Mucosa of descending colon (tissue), 3 donors: ENCODE measurements at regions not wholly inside any gene's neighbourhood (a gene's known extent, or its start where the extent isn't known, plus 50 kb on each side); places are given as distances from the start of the nearest gene placed in this dataset.

ENCODE experiments used
- ATAC-seq: fragments of 200-7000 bp; cut with Tn5 transposase; one replicate; pipeline ENCODE4 v1.9.1; 2020; ENCODE audit warnings: mild to moderate bottlenecking, moderate library complexity
- DNase-seq, 3 donors: peaks; one replicate each; pipeline ENCODE4 v3.0.0-alpha.2; 2020
- H3K36me3 ChIP-seq: fragments of 200-600 bp; one replicate; pipeline ENCODE4 v1.8.0; 2021; ENCODE audit warnings: low read depth, mild to moderate bottlenecking
- H3K4me1 ChIP-seq: fragments of 200-600 bp; one replicate; pipeline ENCODE4 v1.8.0; 2021; ENCODE audit warnings: low read depth, mild to moderate bottlenecking
- H3K4me3 ChIP-seq: fragments of 200-600 bp; one replicate; pipeline ENCODE4 v1.8.0; 2021; ENCODE audit warnings: mild to moderate bottlenecking
- H3K9me3 ChIP-seq: fragments of 200-600 bp; one replicate; pipeline ENCODE4 v1.8.0; 2021; ENCODE audit warnings: mild to moderate bottlenecking
- intact Hi-C, 2 donors: fragments of 100-400 bp; cut with DNase I in 1 of 2; cut with micrococcal nuclease in 1 of 2; formaldehyde crosslinking; loops; one replicate each; pipeline versions ENCODE4 v1.11.0 to v1.11.1; 2022; cut with DNase I, micrococcal nuclease
- TF ChIP-seq, protein P1 (sequence below): fragments of 200-600 bp; IDR thresholded peaks from one replicate; pipeline ENCODE4 v1.8.0; 2022; ENCODE audit warnings: antibody characterized with exemption, mild to moderate bottlenecking
- donor health status: DM: no; HTN: no; CAD: no; lungs with moderate emphysema.
- donor health status: DM: no; HTN: no; CAD: no.
- donor health status: DM: no; HTN: yes; CAD: no.

DNA sequence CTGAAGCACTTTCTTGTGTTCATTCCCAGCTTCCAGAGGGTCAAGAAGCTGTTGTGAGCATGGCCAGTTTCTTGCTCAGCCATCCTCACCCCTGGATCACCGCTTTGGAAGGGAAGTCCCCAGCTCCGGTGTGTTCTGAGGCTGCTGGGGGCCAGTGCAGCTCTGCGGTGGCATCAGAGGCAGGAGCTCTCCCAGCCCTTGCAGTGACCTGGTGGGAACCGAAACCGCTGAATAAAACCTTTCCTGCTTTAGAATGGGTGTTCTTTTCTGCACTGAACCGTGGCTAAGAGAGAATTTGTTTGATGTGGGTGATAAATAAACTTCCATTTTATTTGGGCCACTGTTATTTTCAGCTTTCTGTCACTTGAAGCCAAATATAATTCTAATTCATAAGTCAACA, 450.9 kb upstream of the VSTM2A start:
- TF ChIP-seq, protein P1, sequence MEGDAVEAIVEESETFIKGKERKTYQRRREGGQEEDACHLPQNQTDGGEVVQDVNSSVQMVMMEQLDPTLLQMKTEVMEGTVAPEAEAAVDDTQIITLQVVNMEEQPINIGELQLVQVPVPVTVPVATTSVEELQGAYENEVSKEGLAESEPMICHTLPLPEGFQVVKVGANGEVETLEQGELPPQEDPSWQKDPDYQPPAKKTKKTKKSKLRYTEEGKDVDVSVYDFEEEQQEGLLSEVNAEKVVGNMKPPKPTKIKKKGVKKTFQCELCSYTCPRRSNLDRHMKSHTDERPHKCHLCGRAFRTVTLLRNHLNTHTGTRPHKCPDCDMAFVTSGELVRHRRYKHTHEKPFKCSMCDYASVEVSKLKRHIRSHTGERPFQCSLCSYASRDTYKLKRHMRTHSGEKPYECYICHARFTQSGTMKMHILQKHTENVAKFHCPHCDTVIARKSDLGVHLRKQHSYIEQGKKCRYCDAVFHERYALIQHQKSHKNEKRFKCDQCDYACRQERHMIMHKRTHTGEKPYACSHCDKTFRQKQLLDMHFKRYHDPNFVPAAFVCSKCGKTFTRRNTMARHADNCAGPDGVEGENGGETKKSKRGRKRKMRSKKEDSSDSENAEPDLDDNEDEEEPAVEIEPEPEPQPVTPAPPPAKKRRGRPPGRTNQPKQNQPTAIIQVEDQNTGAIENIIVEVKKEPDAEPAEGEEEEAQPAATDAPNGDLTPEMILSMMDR: no peak
- intact Hi-C loops: no loop called here
- H3K36me3 ChIP-seq: no peaks in the 10 kb centered on the region
- ATAC-seq (no peak), DNase-seq (no peak)
- H3K4me1 ChIP-seq: no peaks in the 10 kb centered on the region
- no peaks in the 10 kb centered on the region for H3K9me3 ChIP-seq
- H3K4me3 ChIP-seq: no peak overlapping the region

DNA sequence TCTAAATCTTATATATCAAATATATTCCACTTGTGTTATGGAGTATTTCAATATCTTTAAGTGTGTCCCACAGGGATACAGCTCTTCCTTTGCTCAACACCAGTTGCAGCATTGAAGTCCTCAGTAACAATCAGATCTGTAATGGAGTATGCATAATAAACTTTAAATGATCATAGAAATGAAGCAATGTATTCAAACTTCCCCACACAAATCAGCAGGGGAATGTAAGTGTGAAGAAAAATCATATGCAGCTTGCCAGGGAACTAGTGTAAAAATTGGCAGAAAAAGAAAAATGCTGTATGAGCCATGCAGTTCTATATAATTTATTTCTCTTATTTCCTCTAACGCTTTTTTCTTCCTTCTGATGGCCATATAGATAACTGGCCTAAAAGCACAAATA, 444.3 kb upstream of the VSTM2A start:
- TF ChIP-seq, protein P1: no peak
- Histone ChIP-seq H3K9me3 (no peaks in the 10 kb centered on the region), H3K4me1 (no peaks in the 10 kb centered on the region), H3K4me3 (no peak overlapping the region), H3K36me3 (no peaks in the 10 kb centered on the region)
- DNase-seq: no peak
- intact Hi-C loops: no loop called here
- no peak for ATAC-seq

DNA sequence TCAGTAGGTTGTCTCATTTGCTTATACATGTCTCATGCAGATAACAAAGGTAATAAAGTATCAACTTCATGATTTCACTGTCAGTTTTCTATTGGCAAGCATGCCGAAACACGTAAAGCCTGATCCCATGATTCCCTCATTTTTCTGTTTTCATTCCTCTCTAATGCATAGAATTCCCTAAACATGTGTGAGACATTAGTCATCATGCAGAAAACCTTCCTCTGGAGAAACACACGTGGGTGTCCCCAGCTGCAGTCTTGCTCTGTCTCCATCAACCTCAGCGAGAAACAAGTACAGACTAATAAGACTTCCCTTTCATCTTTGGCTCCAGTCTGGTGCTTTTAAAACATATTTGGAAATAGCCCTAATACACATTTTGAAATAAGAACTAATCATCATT, 432.7 kb upstream of the VSTM2A start:
- no peaks in the 10 kb centered on the region for H3K4me1 ChIP-seq
- TF ChIP-seq, protein P1: no peak
- ATAC-seq (no peak), DNase-seq (no peak)
- H3K4me3 ChIP-seq: no peak overlapping the region
- intact Hi-C loops: no loop called here
- H3K9me3 ChIP-seq: no peaks in the 10 kb centered on the region
- H3K36me3 ChIP-seq: no peaks in the 10 kb centered on the region

DNA sequence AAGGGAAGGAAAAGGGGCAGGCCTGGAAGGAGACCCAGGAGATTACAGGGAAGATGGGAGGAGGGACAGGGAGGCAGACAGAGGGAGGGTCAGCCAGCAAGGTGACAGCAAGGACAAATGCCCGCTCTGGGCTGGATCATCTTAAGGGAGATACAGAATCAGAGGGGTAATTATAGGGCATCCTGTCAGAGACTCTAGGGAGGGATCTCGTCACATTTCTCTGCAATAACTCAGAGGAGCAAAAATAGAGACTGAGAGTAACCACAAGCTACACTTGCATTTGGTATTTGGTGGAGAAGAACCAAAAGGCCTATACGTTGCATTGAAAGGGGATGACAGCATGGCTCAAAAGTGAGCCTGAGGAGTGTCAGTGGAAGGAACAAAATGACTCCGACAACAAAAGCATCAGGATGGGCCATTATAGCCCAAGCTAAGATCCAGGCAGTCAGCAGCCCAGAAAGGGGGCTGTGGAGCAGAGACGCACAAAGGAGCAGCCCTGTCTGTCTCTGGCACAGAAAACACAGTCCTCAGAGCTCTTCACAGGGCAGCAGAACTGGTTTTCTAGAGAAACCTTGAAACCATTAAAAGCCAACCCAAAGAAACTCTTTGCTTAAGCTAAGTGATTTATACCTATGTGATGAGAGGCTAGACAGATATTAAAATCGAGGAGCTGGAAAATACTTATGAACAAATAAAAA, 430.2 kb upstream of the VSTM2A start:
- DNase-seq: no peak
- intact Hi-C loops: no loop called here
- no peak overlapping the region for H3K4me3 ChIP-seq
- no peaks in the 10 kb centered on the region for H3K9me3 ChIP-seq
- H3K4me1 ChIP-seq: no peaks in the 10 kb centered on the region
- no peak for ATAC-seq
- H3K36me3 ChIP-seq: no peaks in the 10 kb centered on the region
- TF ChIP-seq, protein P1: no peak

DNA sequence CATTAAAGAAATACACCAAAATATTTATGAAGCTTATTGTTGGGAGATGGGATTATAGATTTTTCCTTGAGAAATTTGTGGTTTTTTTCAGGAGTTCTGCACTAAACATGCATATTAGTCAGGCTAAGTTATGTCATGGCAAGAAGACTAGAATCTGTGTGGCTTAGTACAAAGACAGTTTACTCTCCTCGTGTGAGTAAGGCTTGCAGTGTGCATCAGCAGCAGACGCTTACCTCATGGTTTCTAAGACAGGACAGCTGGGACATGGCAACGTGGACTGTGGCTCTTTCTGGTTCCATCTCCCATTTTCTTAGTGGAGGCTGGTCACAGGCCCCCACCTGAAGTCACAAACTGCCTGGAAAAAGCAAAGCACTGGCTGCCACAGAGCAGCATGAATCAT, 429.6 kb upstream of the VSTM2A start:
- ATAC-seq: no peak
- Histone ChIP-seq H3K36me3 (no peaks in the 10 kb centered on the region), H3K4me1 (no peaks in the 10 kb centered on the region), H3K9me3 (no peaks in the 10 kb centered on the region), H3K4me3 (no peak overlapping the region)
- DNase-seq: no peak
- TF ChIP-seq, protein P1: no peak
- intact Hi-C loops: no loop called here
